HG03139 (cell line): ENCODE measurements at regions not wholly inside any gene's neighbourhood (a gene's known extent, or its start where the extent isn't known, plus 50 kb on each side); places are given as distances from the start of the nearest gene placed in this dataset.

ENCODE experiments used
- ATAC-seq: cut with Tn5 transposase; IDR thresholded peaks from one replicate; pipeline ENCODE4 v1.9.1; 2021; ENCODE audit not compliant: unreplicated experiment

DNA sequence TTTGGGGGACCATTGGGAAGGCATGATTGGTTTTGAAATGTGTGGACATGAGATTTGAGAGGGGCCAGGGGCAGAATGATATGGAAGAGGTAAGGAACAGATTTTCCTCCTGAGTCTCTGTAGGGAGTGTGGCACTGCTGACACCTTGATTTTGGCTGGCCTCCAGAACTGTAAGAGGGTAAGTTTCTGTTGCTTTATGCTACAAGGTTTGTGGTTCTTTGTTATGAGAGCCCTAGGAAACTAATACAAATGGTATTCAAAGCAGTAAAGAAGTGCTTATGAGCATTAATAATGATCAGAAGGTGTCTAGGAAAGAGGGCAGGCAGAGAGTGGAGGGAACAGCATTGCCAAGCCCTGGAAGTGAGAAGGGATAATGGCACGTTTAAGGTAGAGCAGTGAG, 574.3 kb upstream of the NXPH2 start:
- ATAC-seq = no peak

GRCh38 chr2:139353874-139354273, 573.7 kb upstream of the NXPH2 start:
- no peak for ATAC-seq

GRCh38 chr2:139317259-139317658, 537.1 kb upstream of the NXPH2 start:
- no peak for ATAC-seq

GRCh38 chr2:139314059-139314458, 533.9 kb upstream of the NXPH2 start:
- ATAC-seq = no peak

GRCh38 chr2:139296672-139297209, 516.6 kb upstream of the NXPH2 start:
- ATAC-seq = no peak

DNA sequence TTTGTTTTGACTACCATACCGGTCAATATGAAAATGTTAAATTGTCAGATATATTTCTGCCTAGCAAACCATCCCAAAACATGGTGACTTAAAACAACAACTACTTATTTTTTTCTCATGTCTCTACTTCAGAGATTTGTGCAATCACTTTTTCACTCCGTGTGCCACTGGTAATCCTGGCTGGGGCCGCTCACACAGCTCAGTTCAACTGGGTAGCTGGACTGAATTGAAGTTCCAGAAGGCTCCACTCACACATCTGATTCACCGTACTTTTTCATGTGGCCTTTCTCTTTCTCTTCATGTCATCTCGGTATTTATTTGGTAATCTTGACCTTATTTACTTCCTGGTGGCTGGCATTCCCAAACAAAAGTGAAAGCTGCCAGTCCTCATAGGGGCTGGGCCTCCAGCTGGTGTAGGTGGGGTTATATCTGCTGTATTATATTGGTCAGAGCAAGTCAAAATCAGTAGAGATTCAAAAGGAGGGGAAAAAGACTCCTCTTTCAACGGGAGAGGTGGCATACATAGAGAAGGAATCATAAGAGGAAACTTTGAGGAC, 513.9 kb upstream of the NXPH2 start:
- no peak for ATAC-seq

DNA sequence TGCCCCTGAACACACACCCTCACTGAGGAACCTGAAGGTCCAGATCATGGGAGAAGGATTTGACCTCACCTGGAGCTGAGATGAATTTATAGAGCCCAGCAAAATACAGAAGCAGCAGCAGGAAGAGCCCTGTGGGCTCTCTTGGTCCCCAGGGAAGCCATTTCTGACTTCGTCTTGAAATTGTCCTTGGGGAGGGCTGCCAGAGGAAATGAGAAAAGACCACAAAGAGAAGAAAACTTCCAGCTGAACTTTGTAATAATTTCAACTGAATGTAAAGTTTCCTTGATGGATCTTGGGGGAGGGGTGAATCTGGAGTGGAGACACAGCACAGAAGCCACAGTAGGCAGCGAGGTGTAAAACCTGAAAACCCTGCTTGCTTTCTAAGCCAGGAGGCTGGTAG, 500.9 kb upstream of the NXPH2 start:
- ATAC-seq = no peak

DNA sequence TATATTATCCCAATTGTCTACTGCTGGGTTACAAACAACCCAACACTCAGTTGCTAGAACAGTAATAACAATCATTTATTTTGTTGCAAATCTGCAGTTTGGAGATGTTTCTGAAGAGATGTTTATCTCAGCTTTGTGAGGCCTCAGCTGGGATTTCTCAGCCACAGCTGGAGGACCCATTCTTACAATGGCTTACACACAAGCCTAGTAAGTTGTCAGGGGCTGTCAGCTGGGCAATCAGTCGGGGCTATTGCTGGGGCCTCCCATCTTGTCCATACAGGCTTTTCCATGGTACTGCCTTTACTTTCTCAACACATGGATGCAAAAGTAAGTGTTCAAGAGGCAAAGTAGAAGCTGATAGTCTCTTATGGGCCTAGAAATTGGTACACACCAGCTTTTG, 491.7 kb upstream of the NXPH2 start:
- no peak for ATAC-seq

- no peak for ATAC-seq
Observed at GRCh38 chr2:139271149-139271548, 491.0 kb upstream of the NXPH2 start.

- no peak for ATAC-seq
Observed at GRCh38 chr2:139260052-139260430, 479.9 kb upstream of the NXPH2 start.

- ATAC-seq = no peak
Observed at GRCh38 chr2:139259422-139260051, 479.3 kb upstream of the NXPH2 start.

- ATAC-seq = no peak
Observed at GRCh38 chr2:139241286-139241685, 461.1 kb upstream of the NXPH2 start.

DNA sequence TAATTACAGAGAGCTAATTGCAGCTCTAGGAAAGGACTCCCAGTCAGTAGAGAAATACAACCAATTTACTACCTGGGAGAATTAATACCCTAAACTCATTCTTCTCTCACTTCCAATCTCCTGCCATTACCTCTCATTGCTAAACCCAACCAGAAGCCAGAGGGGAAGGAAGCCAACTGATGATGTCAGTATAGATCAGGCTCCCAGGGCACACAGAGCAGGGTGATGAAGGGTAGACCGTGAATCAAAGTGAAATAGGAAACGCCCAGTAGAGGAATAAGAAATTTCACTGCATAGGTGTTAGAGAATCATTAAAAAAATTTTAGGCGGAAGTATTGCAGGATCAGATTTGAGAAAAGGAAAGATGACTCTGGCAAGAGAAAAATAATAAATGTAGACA, 456.8 kb upstream of the NXPH2 start:
- ATAC-seq = no peak

DNA sequence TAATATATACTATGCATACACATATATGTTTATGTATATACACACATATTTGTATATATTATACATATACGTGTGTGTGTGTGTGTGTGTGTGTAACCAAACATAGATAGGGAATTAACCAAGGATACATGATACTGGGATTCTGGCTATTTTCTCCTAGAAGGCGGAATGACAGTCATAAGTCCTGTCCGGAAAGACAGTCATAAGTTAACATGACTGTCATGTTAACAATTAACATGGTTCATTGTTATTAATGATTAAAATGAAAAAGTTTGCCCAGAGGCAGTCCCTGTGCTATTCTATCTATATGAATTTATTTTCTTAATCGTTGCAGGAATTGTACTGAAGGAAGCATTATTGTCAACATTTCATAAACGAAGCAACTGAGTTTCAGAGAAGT, 450.7 kb upstream of the NXPH2 start:
- ATAC-seq = no peak

DNA sequence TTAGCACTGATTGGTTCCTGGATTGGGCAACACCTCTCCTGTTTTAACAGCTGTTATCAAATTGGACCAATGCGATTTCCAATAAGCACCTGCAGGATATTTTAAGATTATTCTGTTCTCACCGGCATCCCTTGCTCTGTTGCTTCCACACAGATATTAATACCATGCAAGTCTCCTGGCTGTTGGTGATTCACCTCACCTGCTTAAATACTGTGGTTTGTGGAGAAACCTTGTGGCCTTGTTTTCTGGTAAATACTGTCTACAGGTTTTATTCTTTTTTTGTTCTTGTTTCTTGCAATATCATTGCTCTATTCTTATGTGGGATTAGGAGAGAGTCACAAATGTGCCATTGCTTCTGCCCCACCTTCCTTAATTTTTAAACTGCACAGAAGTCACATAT, 448.1 kb upstream of the NXPH2 start:
- ATAC-seq = no peak

GRCh38 chr2:139225961-139226360, 445.8 kb upstream of the NXPH2 start:
- no peak for ATAC-seq

DNA sequence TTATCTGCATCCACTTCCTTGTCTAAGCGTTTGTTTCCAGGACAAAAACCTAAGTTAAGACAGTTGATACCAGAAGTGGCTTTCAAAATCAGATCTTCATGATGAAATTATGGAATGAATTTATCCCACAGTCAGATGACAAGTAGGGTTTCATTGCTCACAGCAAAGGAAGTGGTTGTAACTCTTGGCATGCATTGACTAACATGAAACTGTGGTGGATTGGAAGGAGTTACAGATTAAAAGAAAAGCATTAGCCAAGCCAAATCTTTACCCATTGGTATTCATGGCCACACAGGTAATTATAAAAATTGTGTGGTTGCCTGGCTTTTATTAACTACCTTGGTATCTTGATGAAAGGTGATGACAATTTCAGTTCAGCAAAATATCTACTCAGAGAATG, 438.0 kb upstream of the NXPH2 start:
- no peak for ATAC-seq

- ATAC-seq = no peak
Observed at GRCh38 chr2:139217641-139218040, 437.5 kb upstream of the NXPH2 start.

DNA sequence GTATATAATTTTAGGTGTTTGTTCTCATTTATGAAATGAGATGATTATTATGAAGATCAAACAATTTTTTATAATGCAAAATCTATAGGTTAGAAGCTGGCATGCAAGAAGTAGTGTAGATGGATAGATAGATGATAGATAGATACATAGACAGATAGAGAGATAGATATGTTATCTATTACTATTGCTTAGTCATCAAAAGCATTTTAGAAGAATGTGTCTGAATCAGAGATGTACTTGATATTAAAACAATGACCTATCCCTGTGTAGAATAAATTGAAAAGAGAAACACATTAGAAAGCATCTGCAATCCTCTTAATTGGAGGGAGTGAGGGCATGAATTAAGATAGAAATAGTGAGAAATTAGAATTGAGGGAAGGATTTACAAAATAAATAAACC, 436.2 kb upstream of the NXPH2 start:
- ATAC-seq = no peak

- no peak for ATAC-seq
Observed at GRCh38 chr2:139214801-139215200, 434.6 kb upstream of the NXPH2 start.

GRCh38 chr2:139209586-139209985, 429.4 kb upstream of the NXPH2 start:
- no peak for ATAC-seq

GRCh38 chr2:139201516-139201915, 421.3 kb upstream of the NXPH2 start:
- no peak for ATAC-seq

DNA sequence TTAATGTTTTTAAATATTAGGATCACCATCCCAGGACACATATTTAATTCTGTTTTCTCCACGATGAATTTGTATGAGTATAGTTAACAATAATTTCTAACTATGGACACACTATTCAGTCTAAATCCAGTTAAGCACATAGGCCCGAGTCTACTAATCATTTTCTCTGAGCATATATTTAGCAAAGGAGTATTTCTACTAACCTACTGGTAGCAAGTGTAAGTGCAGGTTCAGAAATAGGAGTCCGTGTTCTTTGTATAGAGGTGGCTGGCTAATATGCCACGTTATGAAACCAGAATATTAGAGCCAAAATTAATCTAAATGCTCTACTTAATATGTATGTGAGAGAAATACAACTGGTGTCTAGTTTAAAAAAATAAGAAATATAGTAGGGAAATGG, 416.6 kb upstream of the NXPH2 start:
- no peak for ATAC-seq
